ENCODE measurements at regions not wholly inside any gene's neighbourhood (a gene's known extent, or its start where the extent isn't known, plus 50 kb on each side); places are given as distances from the start of the nearest gene placed in this dataset.

DNA sequence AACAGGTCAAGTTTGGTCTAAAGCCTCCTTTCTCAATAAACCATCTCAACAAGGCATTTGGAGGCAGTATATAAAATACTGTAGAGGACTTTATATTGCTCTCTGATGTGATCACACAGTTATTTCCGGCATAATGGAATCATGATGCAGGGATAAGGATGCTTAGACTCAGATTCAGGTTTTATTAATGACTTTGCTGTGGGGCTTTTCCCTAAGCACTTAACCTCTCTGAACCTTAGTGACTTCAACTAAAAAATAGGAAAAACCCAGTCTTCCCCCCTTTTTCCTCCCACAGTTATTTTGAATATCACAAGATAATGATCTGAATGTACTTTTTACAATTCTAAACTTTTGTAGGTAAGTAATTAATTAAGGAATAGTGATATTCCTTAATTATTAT lies 94.8 kb upstream of the TENM4 start:
- TF ChIP-seq POLR2A (IDR thresholded peaks at IDR 0.05; ENCODE audit: low read length) (no peak), GATA1 (IDR thresholded peaks at IDR 0.05; ENCODE audit: low read depth, low read length) (no peak)
